Testis (tissue), 2 donors: ENCODE measurements at regions not wholly inside any gene's neighbourhood (a gene's known extent, or its start where the extent isn't known, plus 50 kb on each side); places are given as distances from the start of the nearest gene placed in this dataset.
A peak's percentile ranks its signal among the peaks of the same experiment; 100 is the strongest.

ENCODE experiments used
- DNase-seq: peaks from one replicate; pipeline ENCODE4 v3.0.0-alpha.2; 2019
- H3K27ac ChIP-seq, 2 donors: fragments of 200-600 bp; sonication (generic); one replicate each; pipeline ENCODE4 v1.5.1; 2019
- H3K27me3 ChIP-seq: fragments of 200-600 bp; sonication (generic); one replicate; pipeline ENCODE4 v1.5.1; 2019
- H3K36me3 ChIP-seq: fragments of 200-600 bp; sonication (generic); one replicate; pipeline ENCODE4 v1.5.1; 2017; ENCODE audit warnings: low read depth; ENCODE audit errors: missing control alignments
- H3K4me1 ChIP-seq: fragments of 200-600 bp; sonication (generic); one replicate; pipeline ENCODE4 v1.5.1; 2019
- H3K4me3 ChIP-seq, 2 donors: fragments of 200-600 bp; sonication (generic); one replicate each; pipeline ENCODE4 v1.5.1; 2017 to 2019
- H3K9me3 ChIP-seq: fragments of 200-600 bp; sonication (generic); one replicate; pipeline ENCODE4 v1.5.1; 2017
- CTCF ChIP-seq, 3 experiments: fragments of 450-650 bp in 2 of 3; fragments of 200-600 bp in 1 of 3; sonication (generic) in 1 of 3; IDR thresholded peaks; one replicate each; pipeline ENCODE4 v1.5.1; 2016 to 2019; ENCODE audit warnings: antibody characterized with exemption in 3 of 3, mild to moderate bottlenecking in 2 of 3, moderate library complexity in 1 of 3
- POLR2A ChIP-seq: fragments of 450-650 bp; IDR thresholded peaks from one replicate; pipeline ENCODE4 v1.6.1; 2017; ENCODE audit warnings: antibody characterized with exemption, mild to moderate bottlenecking, moderate library complexity
- WGBS, 2 donors: methylation state at CpG; one replicate each; pipeline ENCODE4 v1.1.5; 2018; 5-methylcytosine and 5-hydroxymethylcytosine counted together
- intact Hi-C: fragments of 100-400 bp; cut with DNase I; formaldehyde crosslinking; loops from one replicate; pipeline ENCODE4 v1.15.1; 2023; ENCODE audit warnings: low total_unique reads

- peak overlapping the region; percentile 8 to 12 for H3K27ac ChIP-seq
- no peak for TF ChIP-seq POLR2A
- TF ChIP-seq CTCF (IDR thresholded peaks at IDR 0.05), result no peak
- no peaks in the 10 kb centered on the region for H3K36me3 ChIP-seq
- H3K27me3 ChIP-seq, result no peaks in the 10 kb centered on the region
- no peak for DNase-seq
- intact Hi-C loops, result no loop called here
- H3K9me3 ChIP-seq, result no peaks in the 10 kb centered on the region
- H3K4me3 ChIP-seq, result no peak overlapping the region
- 59 to 69% methylated on average over 1 of the region's 1 CpG for WGBS, 2 donors
- H3K4me1 ChIP-seq, result peaks cover 15% of the 10 kb centered on the region
Measured at GRCh38 chr12:102691773-102692555, 211.6 kb upstream of the IGF1 start.

GRCh38 chr12:102690253-102690652 is 209.9 kb upstream of the IGF1 start:
- H3K27ac ChIP-seq, result no peak overlapping the region
- no peaks in the 10 kb centered on the region for H3K9me3 ChIP-seq
- intact Hi-C loops, result no loop called here
- WGBS, 2 donors, result 45 to 57% methylated on average over 2 of the region's 2 CpGs
- DNase-seq, result peak; percentile 80
- no peak overlapping the region for H3K4me3 ChIP-seq
- no peaks in the 10 kb centered on the region for H3K27me3 ChIP-seq
- no peaks in the 10 kb centered on the region for H3K36me3 ChIP-seq
- TF ChIP-seq CTCF (IDR thresholded peaks at IDR 0.05), result no peak
- no peak for TF ChIP-seq POLR2A
- H3K4me1 ChIP-seq, result peaks cover 15% of the 10 kb centered on the region

GRCh38 chr12:102689701-102690100 is 209.3 kb upstream of the IGF1 start:
- TF ChIP-seq POLR2A, result no peak
- no peak for TF ChIP-seq CTCF (IDR thresholded peaks at IDR 0.05)
- Histone ChIP-seq H3K27me3 (no peaks in the 10 kb centered on the region), H3K4me3 (no peak overlapping the region), H3K9me3 (no peaks in the 10 kb centered on the region), H3K27ac (peak overlapping the region; percentile 55 to 65), H3K4me1 (peaks cover 15% of the 10 kb centered on the region), H3K36me3 (no peaks in the 10 kb centered on the region)
- intact Hi-C loops, result no loop called here
- DNase-seq, result no peak
- 59 to 74% methylated on average over 3 of the region's 3 CpGs for WGBS, 2 donors

GRCh38 chr12:102687523-102687922 is 207.2 kb upstream of the IGF1 start:
- DNase-seq, result peak; percentile 37
- intact Hi-C loops, result no loop called here
- 44 to 47% methylated on average over 1 of the region's 1 CpG for WGBS, 2 donors

More at GRCh38 chr12:102687523-102687922, 207.2 kb upstream of the IGF1 start:
- H3K27ac ChIP-seq, result peak overlapping the region in 1 of 2 donors; percentile 4
- TF ChIP-seq CTCF (IDR thresholded peaks at IDR 0.05) (no peak), POLR2A (no peak)
- no peaks in the 10 kb centered on the region for H3K9me3 ChIP-seq
- H3K4me1 ChIP-seq, result peaks cover 15% of the 10 kb centered on the region
- no peaks in the 10 kb centered on the region for H3K36me3 ChIP-seq
- no peak overlapping the region for H3K4me3 ChIP-seq
- H3K27me3 ChIP-seq, result no peaks in the 10 kb centered on the region
